WI38 (cell line): ENCODE measurements at regions not wholly inside any gene's neighbourhood (a gene's known extent, or its start where the extent isn't known, plus 50 kb on each side); places are given as distances from the start of the nearest gene placed in this dataset.
"Not testable (repeated sequence)": the region's sequence is repeated elsewhere in the genome, so short reads cannot be mapped to it uniquely, and the experiment has no call there.

Experiments
- H3K4me3 ChIP-seq: 2 replicates; pipeline ENCODE4 v1.5.1; 2011; ENCODE audit warnings: low read depth, mild to moderate bottlenecking, control low read depth, low read length
- TF ChIP-seq, protein P1 (sequence below): IDR thresholded peaks from 2 replicates; pipeline ENCODE4 v1.5.1; 2012; ENCODE audit warnings: low read depth, mild to moderate bottlenecking, control low read depth, low read length

GRCh38 chr18:47696870-47697269 lies 233.6 kb downstream of the SMAD2 start:
- TF ChIP-seq, protein P1, sequence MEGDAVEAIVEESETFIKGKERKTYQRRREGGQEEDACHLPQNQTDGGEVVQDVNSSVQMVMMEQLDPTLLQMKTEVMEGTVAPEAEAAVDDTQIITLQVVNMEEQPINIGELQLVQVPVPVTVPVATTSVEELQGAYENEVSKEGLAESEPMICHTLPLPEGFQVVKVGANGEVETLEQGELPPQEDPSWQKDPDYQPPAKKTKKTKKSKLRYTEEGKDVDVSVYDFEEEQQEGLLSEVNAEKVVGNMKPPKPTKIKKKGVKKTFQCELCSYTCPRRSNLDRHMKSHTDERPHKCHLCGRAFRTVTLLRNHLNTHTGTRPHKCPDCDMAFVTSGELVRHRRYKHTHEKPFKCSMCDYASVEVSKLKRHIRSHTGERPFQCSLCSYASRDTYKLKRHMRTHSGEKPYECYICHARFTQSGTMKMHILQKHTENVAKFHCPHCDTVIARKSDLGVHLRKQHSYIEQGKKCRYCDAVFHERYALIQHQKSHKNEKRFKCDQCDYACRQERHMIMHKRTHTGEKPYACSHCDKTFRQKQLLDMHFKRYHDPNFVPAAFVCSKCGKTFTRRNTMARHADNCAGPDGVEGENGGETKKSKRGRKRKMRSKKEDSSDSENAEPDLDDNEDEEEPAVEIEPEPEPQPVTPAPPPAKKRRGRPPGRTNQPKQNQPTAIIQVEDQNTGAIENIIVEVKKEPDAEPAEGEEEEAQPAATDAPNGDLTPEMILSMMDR, result no peak
- no peak overlapping the region for H3K4me3 ChIP-seq

DNA sequence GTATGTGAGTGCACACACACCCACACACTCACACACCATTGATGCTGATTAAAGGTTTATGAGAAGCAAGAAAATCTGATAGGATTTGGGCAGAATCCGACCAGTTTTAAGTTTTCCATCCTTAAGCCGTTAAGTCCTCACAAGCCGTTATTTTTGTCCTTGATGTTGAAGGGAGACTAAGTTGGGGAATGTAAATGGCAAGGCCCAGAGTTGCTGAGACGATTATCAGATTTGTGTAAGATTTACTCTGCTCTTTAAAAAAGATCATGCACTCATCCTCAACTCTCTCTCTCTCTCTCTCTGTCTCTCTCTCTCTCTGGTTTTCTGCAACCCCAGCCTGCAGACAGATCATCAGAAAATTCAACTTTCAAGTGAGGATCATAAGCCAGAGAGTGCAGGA lies 238.8 kb downstream of the SMAD2 start:
- no peak overlapping the region for H3K4me3 ChIP-seq

GRCh38 chr18:47690778-47691177 lies 239.7 kb downstream of the SMAD2 start:
- H3K4me3 ChIP-seq, result not testable (repeated sequence)

More for the DNA sequence above, 238.8 kb downstream of the SMAD2 start:
- TF ChIP-seq, protein P1, result no peak

DNA sequence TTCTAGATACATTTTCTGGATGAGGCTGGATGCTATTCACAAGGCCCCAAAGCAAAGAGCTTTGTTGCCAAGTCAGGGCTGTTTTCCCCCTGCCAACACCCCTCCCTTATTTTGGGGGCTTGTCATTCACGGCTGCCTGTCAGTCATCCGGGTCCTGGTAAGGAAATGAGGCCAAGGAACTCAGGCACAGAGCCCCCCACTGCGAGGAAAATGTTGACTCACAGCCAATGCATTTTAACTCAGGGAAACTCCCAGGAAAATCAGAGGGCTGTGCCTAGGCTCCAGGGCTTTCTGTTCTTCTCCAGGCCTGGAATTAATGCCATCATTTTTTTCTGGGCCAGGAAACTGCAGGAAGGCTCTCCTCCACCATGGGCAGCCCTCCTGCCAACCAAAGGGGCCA lies 241.1 kb downstream of the SMAD2 start:
- no peak overlapping the region for H3K4me3 ChIP-seq
- TF ChIP-seq, protein P1, result no peak

DNA sequence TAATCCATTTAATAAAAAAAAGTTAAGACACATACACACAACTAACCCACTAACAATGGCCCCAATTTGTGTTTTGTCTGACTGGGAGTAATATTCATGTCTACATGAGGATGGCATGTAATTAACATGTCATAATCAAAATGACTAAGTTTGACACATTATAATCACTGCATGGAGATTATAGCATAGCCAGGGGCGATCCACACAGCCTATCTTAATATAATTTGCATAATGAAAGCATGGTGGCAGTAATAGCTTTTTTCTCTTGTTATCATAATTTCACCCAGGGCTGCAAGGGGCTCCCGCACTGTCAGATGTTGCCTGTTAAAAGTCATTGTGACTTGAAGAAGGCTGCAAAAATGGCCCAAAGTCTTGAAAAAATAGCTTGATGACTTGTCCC lies 243.7 kb downstream of the SMAD2 start:
- no peak overlapping the region for H3K4me3 ChIP-seq
- TF ChIP-seq, protein P1, result no peak

- H3K4me3 ChIP-seq, result no peak overlapping the region
- TF ChIP-seq, protein P1, result no peak
Measured at GRCh38 chr18:47683774-47684173, 246.7 kb downstream of the SMAD2 start.

GRCh38 chr18:47682876-47683275 lies 247.6 kb downstream of the SMAD2 start:
- no peak overlapping the region for H3K4me3 ChIP-seq
- TF ChIP-seq, protein P1, result no peak

GRCh38 chr18:47680488-47680887 lies 250.0 kb downstream of the SMAD2 start:
- TF ChIP-seq, protein P1, result no peak
- no peak overlapping the region for H3K4me3 ChIP-seq
